ENCODE measurements at regions not wholly inside any gene's neighbourhood (a gene's known extent, or its start where the extent isn't known, plus 50 kb on each side); places are given as distances from the start of the nearest gene placed in this dataset.

DNA sequence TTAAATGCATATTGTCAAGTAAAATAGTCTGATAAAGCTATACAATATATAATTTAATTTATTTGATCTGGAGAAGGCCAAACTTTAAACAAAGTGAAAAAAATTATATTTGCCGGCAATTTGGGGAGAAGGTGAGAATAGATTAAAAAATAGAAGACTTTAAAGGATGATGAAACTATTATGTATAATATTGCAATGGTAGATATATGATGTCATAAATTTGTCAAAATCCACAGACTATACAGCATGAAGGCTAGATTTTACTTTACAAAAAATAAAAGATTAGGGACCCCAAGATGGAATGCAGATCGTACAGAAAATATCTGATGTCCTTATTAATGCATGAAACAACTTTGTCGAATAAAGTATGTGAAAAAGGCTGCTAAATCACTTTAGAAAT is 67.3 kb upstream of the MAL start:
- no peak overlapping the region for H3K18ac ChIP-seq (ENCODE audit: low read length)
- H2AFZ ChIP-seq (ENCODE audit: low read length): no peak overlapping the region
- no peaks in the 10 kb centered on the region for H3K4me1 ChIP-seq (ENCODE audit: control insufficient read depth in 2 of 2, insufficient read depth in 1 of 2, low read depth in 1 of 2, low read length in 2 of 2)
- H2AK5ac ChIP-seq (ENCODE audit: low read depth, low read length): no peak overlapping the region
- DNase-seq (ENCODE audit: low spot score): no peak
- no peak overlapping the region for H3K4ac ChIP-seq (ENCODE audit: low read length)
- H3K4me2 ChIP-seq (ENCODE audit: insufficient read depth, low read length, poor library complexity, severe bottlenecking): no peak overlapping the region
- no peaks in the 10 kb centered on the region for H3K79me1 ChIP-seq (ENCODE audit: low read depth, low read length)
- H3K27me3 ChIP-seq (ENCODE audit: control insufficient read depth in 3 of 3, insufficient read depth in 3 of 3, low read depth in 1 of 3, low read length in 3 of 3): peaks cover 0 to 8% (median 0%) of the 10 kb centered on the region in 3 experiments
- H3K9ac ChIP-seq (ENCODE audit: low read depth, low read length, poor library complexity): no peak overlapping the region
- H2BK15ac ChIP-seq (ENCODE audit: low read length): no peak overlapping the region
- no peaks in the 10 kb centered on the region for H3K36me3 ChIP-seq (replicated peaks in 1 of 2; ENCODE audit: control insufficient read depth in 2 of 2, insufficient read depth in 2 of 2, low read length in 2 of 2)
- H3K23ac ChIP-seq (ENCODE audit: low read depth, low read length, poor library complexity): no peak overlapping the region
- no peak overlapping the region for H2BK12ac ChIP-seq (ENCODE audit: low read length)
- H4K8ac ChIP-seq (ENCODE audit: low read depth, low read length): no peak overlapping the region
- no peak overlapping the region for H2BK5ac ChIP-seq (ENCODE audit: low read length)
- H4K91ac ChIP-seq (ENCODE audit: low read depth, low read length, poor library complexity): no peak overlapping the region
- no peak overlapping the region for H2BK120ac ChIP-seq (ENCODE audit: low read depth, low read length)
- H3K9me3 ChIP-seq (replicated peaks in 1 of 2; ENCODE audit: control insufficient read depth in 2 of 2, insufficient read depth in 1 of 2, low read depth in 1 of 2, low read length in 2 of 2): no peaks in the 10 kb centered on the region
- no peak overlapping the region for H3K14ac ChIP-seq (ENCODE audit: low read length)
- no CpG with 5 or more reads among the region's 3 CpGs for WGBS, 2 donors (ENCODE audit: extremely low coverage in 2 of 2, insufficient read length in 2 of 2, insufficient replicate concordance in 1 of 2)
- H3K27ac ChIP-seq (replicated peaks; ENCODE audit: low read length): no peak overlapping the region
- no peak overlapping the region for H3K4me3 ChIP-seq (ENCODE audit: low read length in 2 of 2)

DNA sequence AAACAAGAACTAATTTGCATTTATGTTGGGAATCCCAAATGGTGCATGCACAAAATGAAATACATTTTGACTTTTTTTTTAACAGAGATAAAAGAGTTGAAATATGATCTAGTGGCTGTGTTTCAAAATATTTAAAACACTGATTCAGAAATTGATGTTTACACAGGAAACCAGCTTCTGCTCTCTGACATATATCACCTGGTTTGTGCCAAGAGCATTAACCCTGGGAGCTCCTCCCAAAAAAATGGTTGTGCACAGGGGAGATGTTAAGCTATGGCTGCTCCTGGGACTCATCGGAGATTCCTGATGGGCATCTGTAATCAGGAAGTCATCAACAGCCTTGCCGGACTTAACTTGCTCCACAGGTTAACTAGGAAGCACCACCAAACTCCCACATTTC is 65.2 kb upstream of the MAL start:
- Histone ChIP-seq H3K27me3 (ENCODE audit: control insufficient read depth in 3 of 3, insufficient read depth in 3 of 3, low read depth in 1 of 3, low read length in 3 of 3) (peaks cover 0 to 8% (median 0%) of the 10 kb centered on the region in 3 experiments), H3K79me1 (ENCODE audit: low read depth, low read length) (no peaks in the 10 kb centered on the region), H3K4ac (ENCODE audit: low read length) (no peak overlapping the region), H3K4me2 (ENCODE audit: insufficient read depth, low read length, poor library complexity, severe bottlenecking) (no peak overlapping the region), H2AFZ (ENCODE audit: low read length) (no peak overlapping the region), H2BK5ac (ENCODE audit: low read length) (no peak overlapping the region), H3K18ac (ENCODE audit: low read length) (no peak overlapping the region), H3K27ac (replicated peaks; ENCODE audit: low read length) (no peak overlapping the region), H3K9me3 (replicated peaks in 1 of 2; ENCODE audit: control insufficient read depth in 2 of 2, insufficient read depth in 1 of 2, low read depth in 1 of 2, low read length in 2 of 2) (no peaks in the 10 kb centered on the region), H4K91ac (ENCODE audit: low read depth, low read length, poor library complexity) (no peak overlapping the region), H2BK12ac (ENCODE audit: low read length) (no peak overlapping the region), H3K14ac (ENCODE audit: low read length) (no peak overlapping the region), H3K23ac (ENCODE audit: low read depth, low read length, poor library complexity) (no peak overlapping the region), H4K8ac (ENCODE audit: low read depth, low read length) (no peak overlapping the region), H2AK5ac (ENCODE audit: low read depth, low read length) (no peak overlapping the region), H2BK120ac (ENCODE audit: low read depth, low read length) (no peak overlapping the region), H3K4me1 (ENCODE audit: control insufficient read depth in 2 of 2, insufficient read depth in 1 of 2, low read depth in 1 of 2, low read length in 2 of 2) (no peaks in the 10 kb centered on the region), H2BK15ac (ENCODE audit: low read length) (no peak overlapping the region), H3K36me3 (replicated peaks in 1 of 2; ENCODE audit: control insufficient read depth in 2 of 2, insufficient read depth in 2 of 2, low read length in 2 of 2) (no peaks in the 10 kb centered on the region), H3K4me3 (ENCODE audit: low read length in 2 of 2) (no peak overlapping the region), H3K9ac (ENCODE audit: low read depth, low read length, poor library complexity) (no peak overlapping the region)
- WGBS, 2 donors (ENCODE audit: extremely low coverage in 2 of 2, insufficient read length in 2 of 2, insufficient replicate concordance in 1 of 2): no CpG with 5 or more reads among the region's 2 CpGs
- no peak for DNase-seq (ENCODE audit: low spot score)

DNA sequence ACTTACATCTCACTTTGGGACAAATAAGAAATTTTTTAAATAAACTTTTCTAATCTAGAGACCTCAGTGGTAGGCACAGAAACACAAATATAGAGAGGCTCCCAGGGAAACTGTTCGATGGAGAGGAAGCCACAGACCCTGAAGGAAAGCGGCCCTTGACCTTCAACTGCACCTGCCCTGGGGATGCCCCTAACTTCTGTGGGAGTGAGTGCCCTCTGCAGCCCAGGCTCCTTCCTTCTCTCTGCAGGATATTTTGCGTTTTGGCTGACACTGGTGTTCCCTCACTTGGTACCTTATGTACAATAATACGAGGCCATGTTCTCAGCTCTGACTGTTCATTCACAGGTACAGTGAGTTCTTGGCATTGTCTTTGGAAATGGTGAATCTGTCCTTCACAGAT is 64.8 kb upstream of the MAL start:
- Histone ChIP-seq H3K4ac (ENCODE audit: low read length) (no peak overlapping the region), H3K27ac (replicated peaks; ENCODE audit: low read length) (no peak overlapping the region), H2BK5ac (ENCODE audit: low read length) (no peak overlapping the region), H3K9ac (ENCODE audit: low read depth, low read length, poor library complexity) (no peak overlapping the region), H3K18ac (ENCODE audit: low read length) (no peak overlapping the region), H3K14ac (ENCODE audit: low read length) (no peak overlapping the region), H2BK15ac (ENCODE audit: low read length) (no peak overlapping the region), H2BK120ac (ENCODE audit: low read depth, low read length) (no peak overlapping the region), H3K4me3 (ENCODE audit: low read length in 2 of 2) (no peak overlapping the region), H3K79me1 (ENCODE audit: low read depth, low read length) (no peaks in the 10 kb centered on the region), H3K36me3 (replicated peaks in 1 of 2; ENCODE audit: control insufficient read depth in 2 of 2, insufficient read depth in 2 of 2, low read length in 2 of 2) (no peaks in the 10 kb centered on the region), H2BK12ac (ENCODE audit: low read length) (no peak overlapping the region), H2AK5ac (ENCODE audit: low read depth, low read length) (no peak overlapping the region), H3K23ac (ENCODE audit: low read depth, low read length, poor library complexity) (no peak overlapping the region), H4K91ac (ENCODE audit: low read depth, low read length, poor library complexity) (no peak overlapping the region), H4K8ac (ENCODE audit: low read depth, low read length) (no peak overlapping the region), H2AFZ (ENCODE audit: low read length) (no peak overlapping the region), H3K27me3 (ENCODE audit: control insufficient read depth in 3 of 3, insufficient read depth in 3 of 3, low read depth in 1 of 3, low read length in 3 of 3) (peaks cover 0 to 8% (median 0%) of the 10 kb centered on the region in 3 experiments), H3K9me3 (replicated peaks in 1 of 2; ENCODE audit: control insufficient read depth in 2 of 2, insufficient read depth in 1 of 2, low read depth in 1 of 2, low read length in 2 of 2) (no peaks in the 10 kb centered on the region), H3K4me1 (ENCODE audit: control insufficient read depth in 2 of 2, insufficient read depth in 1 of 2, low read depth in 1 of 2, low read length in 2 of 2) (no peaks in the 10 kb centered on the region), H3K4me2 (ENCODE audit: insufficient read depth, low read length, poor library complexity, severe bottlenecking) (no peak overlapping the region)
- no CpG with 5 or more reads among the region's 4 CpGs for WGBS, 2 donors (ENCODE audit: extremely low coverage in 2 of 2, insufficient read length in 2 of 2, insufficient replicate concordance in 1 of 2)
- no peak for DNase-seq (ENCODE audit: low spot score)

DNA sequence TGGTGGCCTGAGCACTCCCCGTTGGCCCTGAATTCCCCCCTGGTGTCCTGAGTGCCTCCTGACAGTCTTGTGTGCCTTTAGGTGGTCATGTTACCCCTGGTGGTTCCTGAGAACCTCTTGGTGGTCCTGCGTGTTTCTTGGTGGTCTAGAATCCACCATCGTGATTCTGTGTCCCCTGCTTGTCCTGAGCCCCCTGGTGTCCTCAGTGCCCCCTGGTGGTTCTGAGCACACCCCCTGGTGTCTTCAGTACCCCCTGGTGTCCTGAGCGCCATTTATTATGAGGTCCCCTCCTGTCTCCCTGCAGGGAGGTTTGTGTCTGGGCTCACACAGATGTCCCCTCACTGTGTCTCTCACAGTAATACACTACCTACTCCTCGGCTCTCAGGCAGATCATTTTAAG is 61.3 kb upstream of the MAL start:
- WGBS, 2 donors (ENCODE audit: extremely low coverage in 2 of 2, insufficient read length in 2 of 2, insufficient replicate concordance in 1 of 2): no CpG with 5 or more reads among the region's 5 CpGs
- no peak overlapping the region for H3K18ac ChIP-seq (ENCODE audit: low read length)
- no peak overlapping the region for H3K14ac ChIP-seq (ENCODE audit: low read length)

More for the DNA sequence above, 61.3 kb upstream of the MAL start:
- H3K79me1 ChIP-seq (ENCODE audit: low read depth, low read length): no peaks in the 10 kb centered on the region
- H2BK12ac ChIP-seq (ENCODE audit: low read length): no peak overlapping the region
- no peak for DNase-seq (ENCODE audit: low spot score)
- no peak overlapping the region for H3K27ac ChIP-seq (replicated peaks; ENCODE audit: low read length)
- H3K4me1 ChIP-seq (ENCODE audit: control insufficient read depth in 2 of 2, insufficient read depth in 1 of 2, low read depth in 1 of 2, low read length in 2 of 2): no peaks in the 10 kb centered on the region
- no peak overlapping the region for H2AFZ ChIP-seq (ENCODE audit: low read length)
- H2BK120ac ChIP-seq (ENCODE audit: low read depth, low read length): no peak overlapping the region
- H3K27me3 ChIP-seq (ENCODE audit: control insufficient read depth in 3 of 3, insufficient read depth in 3 of 3, low read depth in 1 of 3, low read length in 3 of 3): peaks cover 0 to 4% (median 1%) of the 10 kb centered on the region in 3 experiments
- no peak overlapping the region for H3K4me2 ChIP-seq (ENCODE audit: insufficient read depth, low read length, poor library complexity, severe bottlenecking)
- H4K8ac ChIP-seq (ENCODE audit: low read depth, low read length): no peak overlapping the region
- H3K4me3 ChIP-seq (ENCODE audit: low read length in 2 of 2): no peak overlapping the region
- no peak overlapping the region for H2BK5ac ChIP-seq (ENCODE audit: low read length)
- no peaks in the 10 kb centered on the region for H3K9me3 ChIP-seq (replicated peaks in 1 of 2; ENCODE audit: control insufficient read depth in 2 of 2, insufficient read depth in 1 of 2, low read depth in 1 of 2, low read length in 2 of 2)
- H3K4ac ChIP-seq (ENCODE audit: low read length): no peak overlapping the region
- no peak overlapping the region for H3K9ac ChIP-seq (ENCODE audit: low read depth, low read length, poor library complexity)
- no peak overlapping the region for H2BK15ac ChIP-seq (ENCODE audit: low read length)
- no peak overlapping the region for H2AK5ac ChIP-seq (ENCODE audit: low read depth, low read length)
- no peak overlapping the region for H4K91ac ChIP-seq (ENCODE audit: low read depth, low read length, poor library complexity)
- H3K36me3 ChIP-seq (replicated peaks in 1 of 2; ENCODE audit: control insufficient read depth in 2 of 2, insufficient read depth in 2 of 2, low read length in 2 of 2): no peaks in the 10 kb centered on the region
- no peak overlapping the region for H3K23ac ChIP-seq (ENCODE audit: low read depth, low read length, poor library complexity)
